Glomerular endothelial cell (primary cell): ENCODE measurements at regions not wholly inside any gene's neighbourhood (a gene's known extent, or its start where the extent isn't known, plus 50 kb on each side); places are given as distances from the start of the nearest gene placed in this dataset.
A peak's percentile ranks its signal among the peaks of the same experiment; 100 is the strongest.
"Not testable (repeated sequence)": the region's sequence is repeated elsewhere in the genome, so short reads cannot be mapped to it uniquely, and the experiment has no call there.

Source experiments
- DNase-seq: peaks from one replicate; pipeline ENCODE4 v3.0.0-alpha.2; 2011; ENCODE audit warnings: low read depth, low spot score; ENCODE audit errors: extremely low read depth

DNA sequence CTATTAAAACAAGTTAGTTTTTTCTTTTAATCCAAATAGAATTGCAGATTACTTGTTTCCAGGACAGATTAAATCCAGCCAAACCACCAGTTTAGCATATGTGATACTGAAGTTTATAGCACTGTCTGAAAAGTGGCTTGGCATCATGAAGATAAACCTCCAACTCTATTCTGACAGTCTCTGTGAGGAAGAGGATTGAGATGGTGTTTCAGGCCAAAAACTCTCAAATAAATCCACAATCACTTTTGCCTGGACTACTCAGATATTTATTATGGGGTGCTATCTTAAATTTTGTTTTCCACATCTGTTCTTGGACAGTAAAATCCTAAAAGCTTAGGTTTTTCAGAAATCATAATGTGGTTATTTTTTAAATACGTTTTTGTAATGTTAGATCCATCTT, 161.7 kb upstream of the SEMA3C start:
- DNase-seq = no peak

DNA sequence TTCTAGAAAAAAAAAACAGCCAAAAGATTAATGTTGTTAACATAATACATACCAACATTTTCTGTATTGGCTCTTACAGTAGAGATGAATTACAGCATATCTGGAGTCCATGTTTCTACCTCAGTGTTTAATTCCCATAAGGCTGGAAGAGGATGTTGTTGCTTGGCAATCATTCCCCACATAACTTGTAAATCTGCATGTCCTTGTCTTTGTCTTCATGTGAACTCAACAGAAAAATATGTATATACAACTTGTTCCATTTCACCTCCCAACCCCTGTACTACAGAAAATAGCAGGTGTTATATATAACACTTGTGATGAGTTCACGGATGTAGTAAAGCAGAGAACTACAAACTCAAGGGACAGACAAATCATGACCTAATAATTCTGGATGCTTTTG, 160.9 kb upstream of the SEMA3C start:
- no peak for DNase-seq

- DNase-seq = no peak
Observed at GRCh38 chr7:81075150-81075549, 156.3 kb upstream of the SEMA3C start.

- DNase-seq = no peak
Observed at GRCh38 chr7:81074406-81074805, 155.6 kb upstream of the SEMA3C start.

DNA sequence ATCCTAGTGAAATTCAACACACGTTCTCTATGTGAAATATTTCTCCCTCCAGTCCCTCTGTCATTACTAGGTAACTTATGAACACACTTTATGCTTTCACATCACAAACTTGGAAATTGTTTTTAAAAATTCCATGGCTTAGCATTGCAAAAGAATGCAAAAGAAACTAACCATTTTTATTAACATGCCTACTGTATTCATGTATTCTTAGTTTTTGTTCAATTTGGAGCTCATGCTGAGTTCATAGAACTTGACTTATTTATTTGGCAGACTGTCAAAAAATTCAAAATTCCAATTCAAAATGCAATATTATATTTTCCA, 155.0 kb upstream of the SEMA3C start:
- no peak for DNase-seq

GRCh38 chr7:81070956-81071355, 152.1 kb upstream of the SEMA3C start:
- no peak for DNase-seq

- DNase-seq = no peak
Observed at GRCh38 chr7:81066797-81067196, 147.9 kb upstream of the SEMA3C start.

GRCh38 chr7:81064426-81064825, 145.6 kb upstream of the SEMA3C start:
- DNase-seq = no peak

- DNase-seq = no peak
Observed at GRCh38 chr7:81062755-81063154, 143.9 kb upstream of the SEMA3C start.

- DNase-seq = not testable (repeated sequence)
Observed at GRCh38 chr7:81057469-81057868, 138.6 kb upstream of the SEMA3C start.

DNA sequence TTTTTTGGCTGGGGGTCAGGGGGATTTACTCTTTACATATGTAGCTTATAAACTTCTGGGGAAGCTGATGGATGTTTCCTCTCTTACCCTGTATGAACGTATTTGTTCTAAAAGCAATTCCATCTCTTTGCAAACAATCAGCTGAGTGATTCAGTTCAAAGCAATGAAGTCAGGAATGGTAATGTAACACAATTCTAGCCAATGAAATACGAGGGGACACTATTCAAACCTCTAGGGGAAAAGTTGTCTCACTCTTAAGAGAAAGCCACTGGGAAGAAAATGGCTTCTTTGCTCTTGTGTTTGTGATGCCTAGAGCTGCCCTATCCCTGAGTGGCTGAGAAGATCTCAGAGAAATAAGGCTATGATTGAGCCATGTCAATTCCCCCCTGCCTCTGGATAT, 134.8 kb upstream of the SEMA3C start:
- DNase-seq = no peak

DNA sequence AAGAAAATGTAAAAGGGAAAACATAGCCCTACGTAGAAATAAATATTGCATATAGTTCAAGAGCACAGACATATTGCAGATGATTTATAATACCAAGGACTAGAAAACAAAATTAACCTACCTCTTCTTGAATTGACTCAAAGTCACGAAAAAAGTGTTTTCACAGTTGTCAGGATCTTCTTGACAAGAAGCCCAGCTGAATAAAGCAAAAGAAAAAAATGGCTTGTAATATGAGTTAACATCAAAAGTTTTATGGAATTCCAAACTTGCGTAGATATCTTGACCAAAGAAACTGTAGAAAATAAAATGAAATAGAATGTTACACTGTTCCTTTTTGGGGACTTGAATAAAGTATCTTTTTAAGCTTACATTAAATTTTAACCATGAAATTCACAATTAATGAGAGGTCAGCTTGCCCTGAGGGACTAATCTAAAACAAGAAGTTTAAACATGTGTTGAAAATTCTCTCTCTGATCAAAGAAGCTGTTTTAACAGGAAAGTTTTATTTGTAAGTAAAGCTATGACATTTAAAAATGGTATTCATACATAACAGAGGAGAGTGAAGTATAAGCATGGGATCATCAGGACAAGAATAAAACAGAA, 133.1 kb upstream of the SEMA3C start:
- no peak for DNase-seq

DNA sequence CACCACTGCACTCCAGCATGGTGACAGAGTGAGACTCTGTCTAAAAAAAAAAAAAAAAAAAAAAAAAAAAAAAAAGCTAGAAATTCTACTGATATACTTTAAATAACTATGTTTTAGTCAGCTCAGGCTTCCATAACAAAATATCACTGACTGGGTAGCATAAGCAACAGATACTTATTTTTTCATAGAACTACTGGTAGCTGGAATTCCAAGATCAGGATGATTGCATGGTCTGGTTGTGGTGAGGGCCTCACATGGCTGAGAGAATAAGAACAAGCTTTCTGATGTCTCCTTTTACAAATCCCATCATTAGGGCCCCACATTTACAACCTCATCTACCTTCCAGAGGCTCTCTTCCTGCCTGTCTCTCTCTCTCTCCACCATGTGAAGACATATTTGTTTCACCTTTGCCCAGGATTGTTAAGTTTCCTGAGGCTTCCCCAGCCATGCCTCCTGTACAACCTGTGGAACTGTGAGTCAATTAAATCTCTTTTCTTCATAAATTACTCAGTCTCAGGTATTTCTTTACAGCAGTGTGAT, 126.7 kb upstream of the SEMA3C start:
- no peak for DNase-seq

- DNase-seq = not testable (repeated sequence)
Observed at GRCh38 chr7:81042646-81043045, 123.8 kb upstream of the SEMA3C start.

GRCh38 chr7:81040496-81040895, 121.6 kb upstream of the SEMA3C start:
- DNase-seq = no peak

DNA sequence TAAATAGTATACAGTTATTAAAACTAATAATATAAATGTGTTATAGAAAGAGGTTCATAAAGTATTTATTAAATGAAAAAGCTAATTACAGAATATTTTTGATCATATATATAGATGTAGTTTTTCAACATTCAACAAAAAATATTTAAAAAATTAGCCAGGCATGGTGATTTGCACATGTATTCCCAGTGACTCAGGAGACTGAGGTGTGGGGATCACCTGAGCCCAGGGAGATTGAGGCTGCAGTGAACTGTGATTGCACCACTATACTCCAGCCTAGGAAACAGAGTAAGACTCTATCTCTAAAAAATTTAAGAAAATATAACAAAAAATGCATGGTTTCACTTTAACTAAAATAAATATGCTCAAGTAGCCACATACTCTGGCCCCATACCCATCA, 118.0 kb upstream of the SEMA3C start:
- no peak for DNase-seq

GRCh38 chr7:81036057-81036456, 117.2 kb upstream of the SEMA3C start:
- no peak for DNase-seq

DNA sequence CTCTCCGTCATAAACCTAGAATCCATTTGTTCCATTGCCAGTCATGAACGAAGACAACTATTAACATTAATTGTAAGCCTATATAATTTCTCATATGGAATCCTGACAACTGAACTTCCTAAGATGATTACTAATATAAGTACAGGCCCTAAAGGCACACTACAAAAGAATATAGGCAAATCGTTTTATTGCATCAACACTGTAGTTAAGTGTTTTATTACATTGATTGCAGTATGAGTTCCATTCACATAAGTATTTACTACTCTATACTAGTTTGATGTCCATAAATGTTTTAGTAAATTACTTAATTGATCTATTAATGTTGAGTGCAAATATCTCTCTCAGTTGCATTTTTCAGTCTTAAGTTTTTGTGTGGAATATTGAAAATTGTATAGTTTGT, 113.1 kb upstream of the SEMA3C start:
- no peak for DNase-seq

DNA sequence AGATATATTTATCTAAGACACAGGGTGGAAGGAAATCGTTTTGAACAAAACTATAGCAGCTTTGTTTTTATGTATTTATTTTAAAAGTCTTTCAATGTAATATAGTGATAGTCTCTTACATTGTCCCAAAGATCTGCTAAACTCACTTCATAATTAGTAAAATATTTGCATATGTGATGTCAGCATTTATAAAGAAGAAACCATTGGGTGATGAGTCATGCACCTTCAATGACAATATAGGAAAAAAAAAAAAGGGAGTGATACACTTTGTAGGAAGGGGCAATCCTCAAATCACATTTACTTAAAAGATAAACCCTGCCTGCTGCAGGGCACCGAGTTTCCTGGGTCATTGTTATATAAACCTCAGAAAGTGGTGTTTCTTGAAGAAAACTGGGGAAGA, 112.4 kb upstream of the SEMA3C start:
- DNase-seq = no peak

DNA sequence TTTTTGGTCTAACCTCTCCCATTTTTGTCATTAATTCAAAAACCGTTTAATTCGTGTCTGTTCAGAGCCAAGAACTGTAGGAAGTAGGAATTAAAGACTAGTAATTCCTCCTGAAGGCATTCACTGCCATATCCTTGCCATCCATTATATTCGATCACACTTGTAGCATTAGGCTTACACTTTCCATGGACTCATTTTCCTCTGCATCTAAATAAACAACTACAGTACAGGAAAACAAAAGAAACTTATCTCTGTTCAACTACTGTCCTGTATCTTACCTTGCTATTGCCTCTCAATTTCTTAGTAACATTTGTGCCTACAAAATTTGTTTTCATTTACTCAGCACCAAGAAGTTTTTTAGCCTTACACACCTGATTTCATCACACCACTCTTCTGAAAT, 111.6 kb upstream of the SEMA3C start:
- no peak for DNase-seq

GRCh38 chr7:81029511-81029910, 110.7 kb upstream of the SEMA3C start:
- no peak for DNase-seq

DNA sequence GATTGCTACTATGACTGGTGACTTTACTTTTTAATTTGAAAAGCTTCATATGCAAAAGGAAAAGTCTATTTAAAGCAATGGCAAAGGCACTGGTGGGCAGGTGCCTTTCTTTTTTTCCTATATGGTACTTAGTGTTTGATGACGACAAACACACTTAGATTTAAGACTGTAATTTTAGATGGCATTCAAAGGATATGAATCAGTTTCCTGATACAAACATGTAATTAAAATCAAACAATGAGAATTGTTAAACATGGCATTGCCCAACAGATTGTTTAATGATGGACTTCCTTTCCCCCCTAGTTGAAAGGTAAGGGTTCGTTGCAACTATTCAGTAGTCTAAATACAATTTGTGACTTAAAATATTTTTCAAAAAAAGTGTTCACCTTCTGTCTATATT, 106.5 kb upstream of the SEMA3C start:
- peak; percentile 34 for DNase-seq

- no peak for DNase-seq
Observed at GRCh38 chr7:81014908-81015307, 96.1 kb upstream of the SEMA3C start.
